Keratinocyte (primary cell): ENCODE measurements at regions not wholly inside any gene's neighbourhood (a gene's known extent, or its start where the extent isn't known, plus 50 kb on each side); places are given as distances from the start of the nearest gene placed in this dataset.

Experiments used
- DNase-seq: peaks from one replicate; pipeline ENCODE4 v3.0.0-alpha.2; 2011; ENCODE audit warnings: low read depth, missing footprints, low spot score
- FAIRE-seq: peaks from 2 replicates; lab custom pipeline; 2011; peaks lifted over from hg19 to GRCh38; lab: Jason Lieb, UNC
- H2AFZ ChIP-seq: 2 replicates; pipeline ENCODE4 v1.6.0; 2012; ENCODE audit warnings: low read length, control low read depth, inconsistent platforms; ENCODE audit not compliant: control insufficient read depth
- H3K27ac ChIP-seq: 2 replicates; pipeline ENCODE4 v1.5.1; 2011; ENCODE audit warnings: low read length; ENCODE audit not compliant: control insufficient read depth, insufficient read depth
- H3K27me3 ChIP-seq: 3 replicates; pipeline ENCODE4 v1.6.0; 2011; ENCODE audit warnings: low read length; ENCODE audit not compliant: control insufficient read depth, insufficient read depth; ENCODE audit errors: extremely low read depth
- H3K36me3 ChIP-seq, 2 experiments: 2 replicates in 1 of 2; 3 replicates in 1 of 2; pipeline ENCODE4 v1.5.1; 2011; ENCODE audit warnings: low read length in 2 of 2, mild to moderate bottlenecking in 1 of 2; ENCODE audit not compliant: control insufficient read depth in 2 of 2, insufficient read depth in 2 of 2; ENCODE audit errors: extremely low read depth in 1 of 2
- H3K4me1 ChIP-seq: 3 replicates; pipeline ENCODE4 v1.5.1; 2011; ENCODE audit warnings: low read length; ENCODE audit not compliant: control insufficient read depth, insufficient read depth; ENCODE audit errors: extremely low read depth
- H3K4me2 ChIP-seq: 3 replicates; pipeline ENCODE4 v1.6.0; 2011; ENCODE audit warnings: low read depth, low read length; ENCODE audit not compliant: control insufficient read depth, insufficient read depth; ENCODE audit errors: extremely low read depth
- H3K4me3 ChIP-seq, 3 experiments: fragments of 200-600 bp in 1 of 3; sonication (generic) in 1 of 3; 2 replicates in 2 of 3; 3 replicates in 1 of 3; pipeline ENCODE4 v1.5.1; 2011 to 2016; ENCODE audit warnings: low read length in 3 of 3, mild to moderate bottlenecking in 3 of 3, control low read depth in 2 of 3, inconsistent platforms in 1 of 3, low read depth in 1 of 3, mixed read lengths in 1 of 3, mixed run types in 1 of 3, moderate library complexity in 1 of 3; ENCODE audit not compliant: control insufficient read depth in 2 of 3, insufficient read depth in 2 of 3; ENCODE audit errors: extremely low read depth in 1 of 3
- H3K79me2 ChIP-seq: 2 replicates; pipeline ENCODE4 v1.6.0; 2012; ENCODE audit warnings: low read length; ENCODE audit not compliant: control insufficient read depth, insufficient read depth
- H3K9ac ChIP-seq: 3 replicates; pipeline ENCODE4 v1.6.0; 2011; ENCODE audit warnings: low read length; ENCODE audit not compliant: control insufficient read depth, insufficient read depth; ENCODE audit errors: extremely low read depth
- H3K9me1 ChIP-seq: 3 replicates; pipeline ENCODE4 v1.6.0; 2011; ENCODE audit warnings: low read length; ENCODE audit not compliant: control insufficient read depth, insufficient read depth; ENCODE audit errors: extremely low read depth
- H3K9me3 ChIP-seq: 2 replicates; pipeline ENCODE4 v1.5.1; 2012; ENCODE audit warnings: low read depth, low read length; ENCODE audit not compliant: control insufficient read depth
- H4K20me1 ChIP-seq: 3 replicates; pipeline ENCODE4 v1.6.0; 2011; ENCODE audit warnings: low read length; ENCODE audit not compliant: control insufficient read depth, insufficient read depth; ENCODE audit errors: extremely low read depth
- EZH2 ChIP-seq: IDR thresholded peaks from one replicate; pipeline ENCODE4 v1.6.1; 2012; ENCODE audit warnings: inconsistent platforms, mild to moderate bottlenecking, low read length, moderate library complexity
- dilution Hi-C: fragments of 300-500 bp; cut with MboI; formaldehyde crosslinking; loops from one replicate; pipeline ENCODE4 v1.7.0; 2020; ENCODE audit warnings: low sequenced_read_pairs; ENCODE audit not compliant: extremely low pct_ligation_motif_present
- TF ChIP-seq, protein P1 (sequence below), 3 experiments: IDR thresholded peaks in 1 of 3; conservative IDR thresholded peaks in 1 of 3; optimal IDR thresholded peaks in 1 of 3; 2 replicates in 2 of 3; 3 replicates in 1 of 3; pipeline versions ENCODE3 to v1.5.1; 2011; ENCODE audit warnings: low read length in 3 of 3, mild to moderate bottlenecking in 3 of 3, moderate library complexity in 2 of 3, control low read depth in 1 of 3, inconsistent platforms in 1 of 3; ENCODE audit not compliant: insufficient read depth in 2 of 3; ENCODE audit errors: extremely low read depth in 1 of 3

GRCh38 chr13:59537500-59537899 lies 626.2 kb downstream of the DIAPH3 start:
- no peaks in the 10 kb centered on the region for H3K4me1 ChIP-seq
- H3K79me2 ChIP-seq = no peaks in the 10 kb centered on the region
- H3K36me3 ChIP-seq = no peaks in the 10 kb centered on the region
- TF ChIP-seq, protein P1, sequence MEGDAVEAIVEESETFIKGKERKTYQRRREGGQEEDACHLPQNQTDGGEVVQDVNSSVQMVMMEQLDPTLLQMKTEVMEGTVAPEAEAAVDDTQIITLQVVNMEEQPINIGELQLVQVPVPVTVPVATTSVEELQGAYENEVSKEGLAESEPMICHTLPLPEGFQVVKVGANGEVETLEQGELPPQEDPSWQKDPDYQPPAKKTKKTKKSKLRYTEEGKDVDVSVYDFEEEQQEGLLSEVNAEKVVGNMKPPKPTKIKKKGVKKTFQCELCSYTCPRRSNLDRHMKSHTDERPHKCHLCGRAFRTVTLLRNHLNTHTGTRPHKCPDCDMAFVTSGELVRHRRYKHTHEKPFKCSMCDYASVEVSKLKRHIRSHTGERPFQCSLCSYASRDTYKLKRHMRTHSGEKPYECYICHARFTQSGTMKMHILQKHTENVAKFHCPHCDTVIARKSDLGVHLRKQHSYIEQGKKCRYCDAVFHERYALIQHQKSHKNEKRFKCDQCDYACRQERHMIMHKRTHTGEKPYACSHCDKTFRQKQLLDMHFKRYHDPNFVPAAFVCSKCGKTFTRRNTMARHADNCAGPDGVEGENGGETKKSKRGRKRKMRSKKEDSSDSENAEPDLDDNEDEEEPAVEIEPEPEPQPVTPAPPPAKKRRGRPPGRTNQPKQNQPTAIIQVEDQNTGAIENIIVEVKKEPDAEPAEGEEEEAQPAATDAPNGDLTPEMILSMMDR (optimal IDR thresholded peaks at IDR 0.05 in 1 of 3, IDR thresholded peaks at IDR 0.05 in 1 of 3, conservative IDR thresholded peaks at IDR 0.05 in 1 of 3; ENCODE audit: extremely low read depth in 1 of 3, insufficient read depth in 2 of 3, low read length in 3 of 3) = no peak
- TF ChIP-seq EZH2 = no peak
- dilution Hi-C loops = no loop called here
- no peak overlapping the region for H3K4me2 ChIP-seq
- H3K9ac ChIP-seq = no peak overlapping the region
- no peak for FAIRE-seq
- H3K4me3 ChIP-seq = no peak overlapping the region
- no peaks in the 10 kb centered on the region for H3K27me3 ChIP-seq
- H2AFZ ChIP-seq = no peak overlapping the region
- no peaks in the 10 kb centered on the region for H3K9me1 ChIP-seq
- no peak for DNase-seq
- no peaks in the 10 kb centered on the region for H4K20me1 ChIP-seq
- H3K9me3 ChIP-seq = no peaks in the 10 kb centered on the region
- H3K27ac ChIP-seq = no peak overlapping the region

- H3K4me1 ChIP-seq = no peaks in the 10 kb centered on the region
- no peak overlapping the region for H3K9ac ChIP-seq
- no peaks in the 10 kb centered on the region for H4K20me1 ChIP-seq
- no peaks in the 10 kb centered on the region for H3K9me1 ChIP-seq
- DNase-seq = no peak
- H3K27me3 ChIP-seq = no peaks in the 10 kb centered on the region
- no peaks in the 10 kb centered on the region for H3K79me2 ChIP-seq
- no peak overlapping the region for H3K4me3 ChIP-seq
- H3K9me3 ChIP-seq = no peaks in the 10 kb centered on the region
- H3K36me3 ChIP-seq = no peaks in the 10 kb centered on the region
- no peak for FAIRE-seq
- TF ChIP-seq EZH2 = no peak
- TF ChIP-seq, protein P1 (optimal IDR thresholded peaks at IDR 0.05 in 1 of 3, IDR thresholded peaks at IDR 0.05 in 1 of 3, conservative IDR thresholded peaks at IDR 0.05 in 1 of 3; ENCODE audit: extremely low read depth in 1 of 3, insufficient read depth in 2 of 3, low read length in 3 of 3) = no peak
- dilution Hi-C loops = no loop called here
- H3K27ac ChIP-seq = no peak overlapping the region
- no peak overlapping the region for H2AFZ ChIP-seq
- no peak overlapping the region for H3K4me2 ChIP-seq
Measured at GRCh38 chr13:59538512-59538911, 625.2 kb downstream of the DIAPH3 start.
